Activated CD8-positive, alpha-beta memory T cell treated with anti-CD3 and anti-CD28 coated beads for 4 hours (primary cell): ENCODE measurements at regions not wholly inside any gene's neighbourhood (a gene's known extent, or its start where the extent isn't known, plus 50 kb on each side); places are given as distances from the start of the nearest gene placed in this dataset.

ENCODE experiments used
- DNase-seq, 2 donors: peaks; one replicate each; pipeline ENCODE4 v3.0.0-alpha.2; 2020; ENCODE audit warnings: low read depth in 2 of 2

DNA sequence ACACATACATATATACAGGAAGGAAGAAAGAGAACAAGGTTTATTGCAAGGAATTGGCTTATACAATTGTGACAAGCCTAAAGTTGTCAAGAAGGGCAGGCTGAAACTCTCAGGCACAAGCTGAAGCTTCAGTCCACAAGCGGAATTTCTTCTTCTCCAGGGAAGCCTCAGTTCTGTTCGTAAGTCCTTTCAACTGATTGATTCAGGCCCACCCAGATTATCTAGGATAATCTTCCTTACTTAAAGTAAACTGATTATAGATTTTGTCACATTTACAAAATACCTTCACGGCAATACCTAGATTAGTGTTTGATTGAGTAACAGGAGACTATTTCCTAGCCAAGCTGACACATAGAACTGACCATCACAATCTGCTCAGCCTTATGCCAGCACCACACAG lies 81.5 kb upstream of the TMEM260 start:
- no peak for DNase-seq

GRCh38 chr14:56501909-56502530 lies 77.6 kb upstream of the TMEM260 start:
- DNase-seq, result no peak

DNA sequence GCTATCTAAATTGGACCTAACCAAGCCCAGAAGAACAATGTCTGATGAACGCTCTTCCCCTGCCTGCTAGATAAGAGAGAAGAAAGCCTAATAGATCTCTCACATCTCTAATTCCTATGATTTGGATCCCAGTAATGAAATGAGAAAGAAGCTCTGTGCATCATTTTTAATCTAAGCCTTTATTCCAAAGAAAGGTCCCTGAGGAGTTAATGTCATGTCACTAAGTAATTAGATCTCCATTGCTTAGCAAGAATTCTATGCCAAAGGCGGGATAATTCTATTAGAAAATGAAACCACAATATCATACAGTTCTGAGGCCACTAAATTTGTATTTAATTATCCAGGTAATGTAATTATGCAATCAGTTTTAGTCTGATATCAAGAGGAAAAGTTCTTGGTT lies 74.2 kb upstream of the TMEM260 start:
- DNase-seq, result no peak

DNA sequence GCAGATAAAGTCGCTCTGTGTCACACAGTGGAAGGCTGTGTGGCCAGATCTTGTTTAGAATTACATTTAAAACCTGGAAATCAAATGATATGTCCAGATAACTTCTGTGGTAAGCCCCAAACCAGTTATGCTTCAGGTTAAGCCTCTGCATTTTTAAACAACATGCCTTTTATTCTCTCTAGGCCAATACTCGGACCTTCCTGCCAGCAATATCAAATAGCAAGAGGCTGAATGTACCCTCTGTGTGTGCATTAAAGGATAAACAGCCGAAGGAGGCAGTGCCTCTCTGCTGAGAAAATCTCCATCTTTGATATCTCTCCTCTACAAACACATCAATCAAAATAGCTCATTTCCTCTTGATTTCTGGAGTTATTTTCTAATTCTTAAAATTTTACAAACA lies 67.1 kb upstream of the TMEM260 start:
- no peak for DNase-seq

DNA sequence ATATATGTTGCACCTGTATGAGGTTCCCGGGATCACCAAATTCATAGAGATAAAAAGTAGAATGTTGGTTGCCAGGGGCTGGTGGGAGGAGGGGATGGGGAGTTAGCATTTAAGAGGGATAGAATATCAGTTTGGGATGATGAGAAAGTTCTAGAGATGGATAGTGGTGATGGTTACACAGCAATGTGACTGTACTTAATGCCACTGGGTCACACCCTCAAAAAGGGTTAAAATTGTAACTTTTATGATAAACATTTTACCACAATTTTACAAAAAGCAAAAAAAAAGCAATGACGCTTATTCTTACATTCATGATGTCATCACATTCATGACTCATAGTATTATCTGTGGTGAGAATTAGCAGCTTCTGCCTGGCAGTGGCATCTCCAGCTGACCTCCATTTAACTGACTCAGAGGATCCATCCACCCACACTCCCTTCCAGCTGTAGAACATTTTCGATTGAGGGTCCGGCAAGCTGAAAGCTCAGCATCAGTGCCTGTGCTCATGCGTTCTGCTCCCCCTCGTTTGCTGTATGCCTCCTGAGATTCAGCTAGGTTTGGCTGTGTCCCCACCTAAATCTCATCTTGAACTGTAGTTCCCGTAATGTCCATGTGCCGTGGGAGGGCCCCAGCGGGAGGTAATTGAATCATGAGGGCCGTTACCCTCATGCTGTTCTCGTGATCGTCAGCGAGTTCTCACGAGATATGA lies 64.8 kb upstream of the TMEM260 start:
- DNase-seq, result no peak

DNA sequence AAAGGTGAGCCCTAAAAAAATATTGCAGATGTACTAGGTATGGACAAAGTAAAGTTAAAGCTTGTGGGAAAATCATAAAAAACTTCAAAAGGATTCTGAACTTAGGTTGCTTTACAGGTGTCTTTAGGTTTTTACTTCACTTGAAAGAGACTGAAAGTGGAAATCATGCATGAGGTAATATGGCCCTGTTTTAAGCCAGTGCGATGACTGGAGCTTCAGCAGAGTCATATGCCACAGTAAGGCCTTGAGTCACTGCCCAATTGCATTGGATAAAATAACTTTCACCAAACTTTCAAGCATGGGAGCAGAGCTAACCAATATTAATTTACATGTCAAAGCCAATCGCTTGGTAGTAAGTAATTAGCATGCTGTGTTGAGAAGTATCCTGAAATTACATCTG lies 63.9 kb upstream of the TMEM260 start:
- no peak for DNase-seq

- DNase-seq, result no peak
Measured at GRCh38 chr14:56522403-56522802, 57.2 kb upstream of the TMEM260 start.

GRCh38 chr14:56524971-56525677 lies 54.5 kb upstream of the TMEM260 start:
- DNase-seq, result no peak

DNA sequence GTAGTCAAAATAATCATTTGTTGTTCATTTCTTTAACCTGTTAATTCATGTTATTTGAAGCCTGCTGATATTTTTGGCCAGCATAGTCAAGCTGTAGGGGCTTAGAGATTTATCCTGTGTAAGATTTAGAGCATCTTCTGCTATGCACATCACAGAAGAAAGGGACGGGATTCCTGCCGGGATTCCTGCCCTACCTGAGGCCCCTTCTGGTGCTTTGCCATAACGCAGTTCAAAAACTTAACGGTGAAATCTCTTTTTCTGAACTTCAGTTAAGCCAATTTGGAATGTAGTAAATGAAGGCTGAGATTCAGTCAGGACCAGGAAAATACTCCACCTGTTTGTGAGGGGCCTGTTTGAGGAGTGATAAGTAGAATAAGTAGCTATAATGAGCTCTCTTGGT lies 50.7 kb upstream of the TMEM260 start:
- no peak for DNase-seq
